ENCODE measurements at regions not wholly inside any gene's neighbourhood (a gene's known extent, or its start where the extent isn't known, plus 50 kb on each side); places are given as distances from the start of the nearest gene placed in this dataset.

DNA sequence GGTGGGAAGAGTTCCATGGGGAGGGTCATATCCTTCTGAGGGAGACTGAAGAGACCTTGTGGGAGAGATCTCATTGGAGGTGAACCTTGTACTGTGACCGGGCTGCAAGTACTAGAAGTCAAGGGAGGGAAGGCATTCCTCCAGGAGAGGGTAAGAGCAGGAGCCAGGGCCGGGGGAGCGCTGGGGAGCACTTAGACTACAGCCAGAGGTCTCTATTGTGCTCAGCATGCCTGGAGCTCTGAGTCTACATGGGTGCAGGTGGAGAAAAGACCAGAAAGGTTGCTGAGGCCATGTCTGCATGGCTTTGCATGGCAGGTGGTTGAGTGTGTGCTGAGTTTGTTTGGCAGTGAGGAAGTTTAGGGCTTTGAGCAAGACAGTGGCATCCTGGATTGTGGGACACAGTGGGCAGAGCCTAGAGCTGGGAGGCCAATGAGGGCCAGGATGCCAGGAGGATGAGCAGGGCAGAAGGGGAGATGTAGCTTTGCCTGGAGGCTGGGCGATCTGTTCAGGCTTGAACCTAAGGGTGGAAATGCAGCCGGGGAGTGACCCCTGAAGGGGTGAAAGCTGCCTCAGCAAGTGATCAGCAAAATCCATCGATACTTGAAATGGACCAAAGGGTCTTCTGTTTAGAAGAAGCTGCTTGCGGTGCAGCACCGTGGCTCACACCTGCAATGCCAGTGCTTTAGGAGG, 317.4 kb upstream of the TNRC6C start:
- H3K4me1 ChIP-seq (ENCODE audit: insufficient read depth, low read length): no peaks in the 10 kb centered on the region
- TF ChIP-seq RBFOX2 (IDR thresholded peaks at IDR 0.05; ENCODE audit: low read depth, low read length) (no peak), PAWR (CRISPR knock-in tag; IDR thresholded peaks at IDR 0.05; ENCODE audit: borderline replicate concordance) (no peak), SYNCRIP (IDR thresholded peaks at IDR 0.05; ENCODE audit: insufficient read depth, low read depth, low read length) (no peak), ELF3 (CRISPR knock-in tag; IDR thresholded peaks at IDR 0.05) (no peak), HDAC1 (CRISPR knock-in tag; IDR thresholded peaks at IDR 0.05) (no peak), IRX3 (CRISPR knock-in tag; IDR thresholded peaks at IDR 0.05; ENCODE audit: borderline replicate concordance, low read depth) (no peak), HOXA7 (CRISPR knock-in tag; IDR thresholded peaks at IDR 0.05) (no peak), ZNF777 (CRISPR knock-in tag; IDR thresholded peaks at IDR 0.05) (no peak), HOXA5 (CRISPR knock-in tag; IDR thresholded peaks at IDR 0.05) (no peak), KDM3A (CRISPR knock-in tag; IDR thresholded peaks at IDR 0.05; ENCODE audit: low read depth) (no peak)
- TF ChIP-seq, protein P1, sequence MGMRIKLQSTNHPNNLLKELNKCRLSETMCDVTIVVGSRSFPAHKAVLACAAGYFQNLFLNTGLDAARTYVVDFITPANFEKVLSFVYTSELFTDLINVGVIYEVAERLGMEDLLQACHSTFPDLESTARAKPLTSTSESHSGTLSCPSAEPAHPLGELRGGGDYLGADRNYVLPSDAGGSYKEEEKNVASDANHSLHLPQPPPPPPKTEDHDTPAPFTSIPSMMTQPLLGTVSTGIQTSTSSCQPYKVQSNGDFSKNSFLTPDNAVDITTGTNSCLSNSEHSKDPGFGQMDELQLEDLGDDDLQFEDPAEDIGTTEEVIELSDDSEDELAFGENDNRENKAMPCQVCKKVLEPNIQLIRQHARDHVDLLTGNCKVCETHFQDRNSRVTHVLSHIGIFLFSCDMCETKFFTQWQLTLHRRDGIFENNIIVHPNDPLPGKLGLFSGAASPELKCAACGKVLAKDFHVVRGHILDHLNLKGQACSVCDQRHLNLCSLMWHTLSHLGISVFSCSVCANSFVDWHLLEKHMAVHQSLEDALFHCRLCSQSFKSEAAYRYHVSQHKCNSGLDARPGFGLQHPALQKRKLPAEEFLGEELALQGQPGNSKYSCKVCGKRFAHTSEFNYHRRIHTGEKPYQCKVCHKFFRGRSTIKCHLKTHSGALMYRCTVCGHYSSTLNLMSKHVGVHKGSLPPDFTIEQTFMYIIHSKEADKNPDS (CRISPR knock-in tag; IDR thresholded peaks at IDR 0.05): no peak
- TF ChIP-seq, protein P2, sequence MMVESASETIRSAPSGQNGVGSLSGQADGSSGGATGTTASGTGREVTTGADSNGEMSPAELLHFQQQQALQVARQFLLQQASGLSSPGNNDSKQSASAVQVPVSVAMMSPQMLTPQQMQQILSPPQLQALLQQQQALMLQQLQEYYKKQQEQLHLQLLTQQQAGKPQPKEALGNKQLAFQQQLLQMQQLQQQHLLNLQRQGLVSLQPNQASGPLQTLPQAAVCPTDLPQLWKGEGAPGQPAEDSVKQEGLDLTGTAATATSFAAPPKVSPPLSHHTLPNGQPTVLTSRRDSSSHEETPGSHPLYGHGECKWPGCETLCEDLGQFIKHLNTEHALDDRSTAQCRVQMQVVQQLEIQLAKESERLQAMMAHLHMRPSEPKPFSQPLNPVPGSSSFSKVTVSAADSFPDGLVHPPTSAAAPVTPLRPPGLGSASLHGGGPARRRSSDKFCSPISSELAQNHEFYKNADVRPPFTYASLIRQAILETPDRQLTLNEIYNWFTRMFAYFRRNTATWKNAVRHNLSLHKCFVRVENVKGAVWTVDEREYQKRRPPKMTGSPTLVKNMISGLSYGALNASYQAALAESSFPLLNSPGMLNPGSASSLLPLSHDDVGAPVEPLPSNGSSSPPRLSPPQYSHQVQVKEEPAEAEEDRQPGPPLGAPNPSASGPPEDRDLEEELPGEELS (CRISPR knock-in tag; IDR thresholded peaks at IDR 0.05): no peak
- TF ChIP-seq, protein P3, sequence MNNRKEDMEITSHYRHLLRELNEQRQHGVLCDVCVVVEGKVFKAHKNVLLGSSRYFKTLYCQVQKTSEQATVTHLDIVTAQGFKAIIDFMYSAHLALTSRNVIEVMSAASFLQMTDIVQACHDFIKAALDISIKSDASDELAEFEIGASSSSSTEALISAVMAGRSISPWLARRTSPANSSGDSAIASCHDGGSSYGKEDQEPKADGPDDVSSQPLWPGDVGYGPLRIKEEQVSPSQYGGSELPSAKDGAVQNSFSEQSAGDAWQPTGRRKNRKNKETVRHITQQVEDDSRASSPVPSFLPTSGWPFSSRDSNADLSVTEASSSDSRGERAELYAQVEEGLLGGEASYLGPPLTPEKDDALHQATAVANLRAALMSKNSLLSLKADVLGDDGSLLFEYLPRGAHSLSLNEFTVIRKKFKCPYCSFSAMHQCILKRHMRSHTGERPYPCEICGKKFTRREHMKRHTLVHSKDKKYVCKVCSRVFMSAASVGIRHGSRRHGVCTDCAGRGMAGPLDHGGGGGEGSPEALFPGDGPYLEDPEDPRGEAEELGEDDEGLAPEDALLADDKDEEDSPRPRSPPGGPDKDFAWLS (CRISPR knock-in tag; IDR thresholded peaks at IDR 0.05; ENCODE audit: borderline replicate concordance): no peak
- TF ChIP-seq, protein P4, sequence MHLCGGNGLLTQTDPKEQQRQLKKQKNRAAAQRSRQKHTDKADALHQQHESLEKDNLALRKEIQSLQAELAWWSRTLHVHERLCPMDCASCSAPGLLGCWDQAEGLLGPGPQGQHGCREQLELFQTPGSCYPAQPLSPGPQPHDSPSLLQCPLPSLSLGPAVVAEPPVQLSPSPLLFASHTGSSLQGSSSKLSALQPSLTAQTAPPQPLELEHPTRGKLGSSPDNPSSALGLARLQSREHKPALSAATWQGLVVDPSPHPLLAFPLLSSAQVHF (CRISPR knock-in tag; IDR thresholded peaks at IDR 0.05): no peak
- TF ChIP-seq, protein P5, sequence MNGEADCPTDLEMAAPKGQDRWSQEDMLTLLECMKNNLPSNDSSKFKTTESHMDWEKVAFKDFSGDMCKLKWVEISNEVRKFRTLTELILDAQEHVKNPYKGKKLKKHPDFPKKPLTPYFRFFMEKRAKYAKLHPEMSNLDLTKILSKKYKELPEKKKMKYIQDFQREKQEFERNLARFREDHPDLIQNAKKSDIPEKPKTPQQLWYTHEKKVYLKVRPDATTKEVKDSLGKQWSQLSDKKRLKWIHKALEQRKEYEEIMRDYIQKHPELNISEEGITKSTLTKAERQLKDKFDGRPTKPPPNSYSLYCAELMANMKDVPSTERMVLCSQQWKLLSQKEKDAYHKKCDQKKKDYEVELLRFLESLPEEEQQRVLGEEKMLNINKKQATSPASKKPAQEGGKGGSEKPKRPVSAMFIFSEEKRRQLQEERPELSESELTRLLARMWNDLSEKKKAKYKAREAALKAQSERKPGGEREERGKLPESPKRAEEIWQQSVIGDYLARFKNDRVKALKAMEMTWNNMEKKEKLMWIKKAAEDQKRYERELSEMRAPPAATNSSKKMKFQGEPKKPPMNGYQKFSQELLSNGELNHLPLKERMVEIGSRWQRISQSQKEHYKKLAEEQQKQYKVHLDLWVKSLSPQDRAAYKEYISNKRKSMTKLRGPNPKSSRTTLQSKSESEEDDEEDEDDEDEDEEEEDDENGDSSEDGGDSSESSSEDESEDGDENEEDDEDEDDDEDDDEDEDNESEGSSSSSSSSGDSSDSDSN (CRISPR knock-in tag; IDR thresholded peaks at IDR 0.05): no peak
- 31% methylated on average over 8 of the region's 8 CpGs for WGBS (ENCODE audit: low lambda C conversion rate)

More for the DNA sequence above, 317.4 kb upstream of the TNRC6C start:
- Histone ChIP-seq H4K20me1 (ENCODE audit: insufficient read depth, low read length) (peaks cover 3% of the 10 kb centered on the region; the same call in 1 of the 2 replicates), H3K79me2 (ENCODE audit: insufficient read depth, low read length) (no peaks in the 10 kb centered on the region), H3K9me3 (ENCODE audit: low read length) (no peaks in the 10 kb centered on the region), H3K27me3 (ENCODE audit: control insufficient read depth in 1 of 2, insufficient read depth in 2 of 2, low read length in 2 of 2) (peaks cover 11 to 90% of the 10 kb centered on the region in 2 experiments; a peak in 4 of 5 replicates), H3K27ac (ENCODE audit: extremely low read length, insufficient read depth, low read length) (no peak overlapping the region), H3K4me3 (replicated peaks in 1 of 3; ENCODE audit: insufficient read depth in 1 of 3, low read depth in 2 of 3, low read length in 3 of 3) (no peak overlapping the region), H3K9ac (ENCODE audit: insufficient read depth, low read depth, low read length) (no peak overlapping the region), H3K4me2 (ENCODE audit: low read depth, low read length) (no peak overlapping the region), H2AFZ (ENCODE audit: low read length) (no peak overlapping the region), H3K36me3 (replicated peaks in 1 of 2; ENCODE audit: control insufficient read depth in 1 of 2, insufficient read depth in 2 of 2, low read length in 2 of 2) (no peaks in the 10 kb centered on the region)
- DNase-seq (ENCODE audit: low spot score) (no peak), ATAC-seq (no peak), FAIRE-seq (no peak)
- ChIA-PET CTCF (ENCODE audit: low intra/inter-chr PET ratio, low total read pairs) (no interaction called here), POLR2A (no interaction called here)
- in situ Hi-C loops (cut with HindIII; ENCODE audit: extremely low pct_ligation_motif_present, low pct_unique_long_range_greater_than_20kb): no loop called here
- no TSS peak for BruUV-seq (replicated peaks)
- intact Hi-C loops (cut with micrococcal nuclease; ENCODE audit: unreplicated experiment): no loop called here

Measured in HepG2 (cell line).